Stimulated activated CD4-positive, alpha-beta T cell treated with anti-CD3 and anti-CD28 coated beads, Interleukin-12 subunit alpha, Interleukin-12 subunit beta, amount 100 ng/mL, for 4 hours (primary cell): ENCODE measurements at regions not wholly inside any gene's neighbourhood (a gene's known extent, or its start where the extent isn't known, plus 50 kb on each side); places are given as distances from the start of the nearest gene placed in this dataset.
"Not testable (repeated sequence)": the region's sequence is repeated elsewhere in the genome, so short reads cannot be mapped to it uniquely, and the experiment has no call there.

ENCODE experiments used
- DNase-seq: peaks from one replicate; pipeline ENCODE4 v3.0.0-alpha.2; 2020

DNA sequence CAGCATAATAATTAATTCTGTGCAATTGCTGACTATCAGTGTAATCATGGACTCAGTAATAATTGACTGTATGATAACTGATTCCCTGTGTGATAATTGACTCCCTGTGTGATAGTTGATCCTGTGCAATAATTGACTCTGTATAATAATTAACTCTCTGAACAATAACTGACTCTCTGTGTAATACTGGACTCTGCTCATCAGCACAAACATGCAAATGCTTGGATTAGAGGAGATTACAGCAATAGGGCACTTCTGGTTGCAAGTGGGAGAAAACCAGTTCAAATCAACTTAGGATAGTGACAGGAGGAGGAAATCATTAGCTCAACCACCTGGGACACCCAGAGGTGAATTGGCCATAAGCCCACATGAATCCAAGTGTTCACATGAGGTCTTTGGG is 582.1 kb downstream of the RBFOX1 start:
- DNase-seq, result no peak

DNA sequence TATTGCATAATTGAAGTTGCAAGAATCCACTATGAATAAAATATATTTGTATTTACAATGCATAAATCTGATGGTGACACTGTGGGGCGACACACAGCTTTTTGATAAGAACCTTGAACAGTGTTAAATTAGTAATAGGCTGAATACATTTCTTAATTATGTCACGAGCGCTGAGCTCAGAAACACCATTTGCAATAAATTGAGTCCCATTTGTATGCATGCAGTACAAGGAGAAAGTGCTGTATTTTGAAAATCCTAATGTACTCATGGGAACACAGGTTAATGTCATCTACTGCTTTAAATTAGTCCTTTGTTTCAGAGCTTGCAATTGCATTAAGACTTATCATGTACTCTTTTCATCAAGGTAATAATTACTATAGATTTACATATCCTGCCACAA is 579.5 kb downstream of the RBFOX1 start:
- no peak for DNase-seq

DNA sequence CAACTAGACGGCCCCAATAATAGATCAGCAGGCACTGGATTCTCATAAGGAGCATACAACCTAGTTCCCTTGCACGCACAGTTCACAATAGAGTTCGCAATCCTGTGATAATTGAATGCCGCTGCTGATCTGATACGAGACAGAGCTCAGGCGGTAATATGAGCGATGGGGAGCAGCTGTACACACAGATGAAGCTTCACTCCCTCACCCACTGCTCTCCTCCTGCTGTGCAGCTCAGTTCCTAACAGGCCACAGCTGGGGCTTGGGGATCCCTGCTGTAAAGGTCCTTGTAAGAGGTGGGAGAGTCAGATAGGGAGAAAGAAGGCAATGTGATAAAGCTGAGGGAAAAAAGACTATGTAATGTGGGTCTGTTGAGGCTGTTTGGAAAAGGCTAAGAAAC is 577.5 kb downstream of the RBFOX1 start:
- no peak for DNase-seq

DNA sequence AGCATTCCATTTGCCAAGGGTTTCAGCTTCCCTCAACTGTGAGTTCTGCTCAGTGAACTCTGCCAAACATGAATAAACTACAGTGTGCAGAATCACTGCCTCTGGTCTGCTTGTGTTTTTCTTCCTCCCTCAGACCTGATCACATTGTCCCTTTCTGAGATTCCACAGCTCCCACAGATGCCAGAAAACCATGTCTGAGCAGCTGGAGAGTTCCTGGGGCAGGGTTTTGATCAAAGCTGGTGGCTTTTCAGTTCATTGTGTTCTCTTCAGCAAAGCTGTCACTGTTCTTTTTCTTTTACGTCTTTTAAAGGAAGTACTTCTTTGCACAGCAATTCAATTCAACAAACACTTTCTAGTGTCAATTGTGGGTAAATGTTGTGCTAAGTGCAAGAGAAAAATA is 555.8 kb downstream of the RBFOX1 start:
- no peak for DNase-seq

DNA sequence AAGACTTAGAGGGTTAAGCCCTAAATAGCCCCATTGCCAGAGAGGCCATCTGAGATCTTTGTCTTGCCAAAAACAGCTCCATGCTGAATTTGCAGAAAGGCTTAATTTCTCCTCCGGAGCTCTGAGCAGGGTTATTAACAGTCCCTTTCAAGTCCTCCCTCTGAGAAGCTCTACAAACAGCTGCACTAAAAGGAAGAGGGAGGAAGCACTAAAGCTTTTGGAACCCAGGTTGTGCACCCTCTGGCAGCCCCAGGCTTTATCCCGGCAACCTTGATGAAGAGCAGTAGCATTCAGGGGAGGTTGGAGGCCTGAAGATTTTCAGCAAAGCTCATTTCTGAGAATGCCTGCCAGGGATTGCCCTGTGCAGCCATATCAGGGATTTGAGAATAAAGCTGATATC is 554.7 kb downstream of the RBFOX1 start:
- DNase-seq, result no peak

DNA sequence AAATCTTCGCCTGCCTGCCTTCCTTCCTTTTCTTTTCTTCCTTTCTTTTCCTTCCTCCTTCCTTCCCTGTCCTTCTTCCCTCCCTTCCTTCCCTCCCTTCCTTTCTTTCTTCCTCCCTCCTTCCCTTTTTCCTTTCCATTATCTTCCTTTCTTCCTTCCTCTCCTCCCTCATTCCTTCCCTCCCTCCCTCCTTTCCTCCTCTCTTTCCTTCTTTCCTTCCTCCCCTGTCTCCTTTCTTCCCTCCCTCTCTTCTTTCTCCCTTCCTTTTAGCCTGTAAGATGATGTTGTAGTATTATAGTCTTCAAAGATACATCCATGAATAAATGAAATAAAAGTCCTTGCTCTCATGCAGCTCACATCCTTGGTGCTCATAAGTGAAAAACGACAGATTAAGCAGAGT is 539.3 kb downstream of the RBFOX1 start:
- no peak for DNase-seq

DNA sequence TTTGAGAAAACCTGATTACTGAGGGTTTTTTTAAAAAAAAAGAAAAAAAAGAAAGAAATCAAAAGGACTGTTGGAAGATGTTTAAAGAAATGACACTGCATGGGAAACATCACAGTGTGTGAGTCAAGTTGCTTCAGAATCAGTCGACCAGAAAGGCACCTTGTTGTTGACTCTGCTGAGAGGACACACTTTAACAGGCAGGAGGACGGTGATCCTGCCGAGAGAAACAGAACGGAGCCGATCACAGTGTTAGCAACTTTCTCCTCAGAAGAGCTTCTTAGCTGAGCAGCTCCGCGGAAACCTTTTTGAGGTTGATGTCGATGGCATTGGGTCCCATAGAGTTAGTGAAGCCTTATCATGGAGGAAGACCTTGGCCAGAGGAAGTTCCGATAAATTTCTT is 538.7 kb downstream of the RBFOX1 start:
- DNase-seq, result no peak

DNA sequence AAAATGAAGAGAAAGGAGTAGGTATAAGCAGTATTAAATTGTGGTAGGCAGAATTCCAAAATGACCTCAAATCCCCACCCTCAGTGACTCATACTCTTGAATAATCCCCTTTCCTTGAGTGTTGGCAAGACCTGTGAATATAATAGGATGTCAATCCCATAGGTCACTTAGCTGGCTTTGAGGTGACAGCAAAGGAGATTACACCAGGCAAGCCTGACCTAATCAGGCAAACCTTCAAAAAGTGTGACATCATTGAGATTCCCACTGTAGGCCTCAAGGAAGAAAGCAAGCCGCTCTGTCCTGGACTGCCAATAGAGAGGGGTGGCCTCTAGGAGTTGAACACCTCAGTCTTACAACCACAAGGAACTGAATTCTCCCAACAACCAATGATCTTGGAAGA is 535.2 kb downstream of the RBFOX1 start:
- no peak for DNase-seq

DNA sequence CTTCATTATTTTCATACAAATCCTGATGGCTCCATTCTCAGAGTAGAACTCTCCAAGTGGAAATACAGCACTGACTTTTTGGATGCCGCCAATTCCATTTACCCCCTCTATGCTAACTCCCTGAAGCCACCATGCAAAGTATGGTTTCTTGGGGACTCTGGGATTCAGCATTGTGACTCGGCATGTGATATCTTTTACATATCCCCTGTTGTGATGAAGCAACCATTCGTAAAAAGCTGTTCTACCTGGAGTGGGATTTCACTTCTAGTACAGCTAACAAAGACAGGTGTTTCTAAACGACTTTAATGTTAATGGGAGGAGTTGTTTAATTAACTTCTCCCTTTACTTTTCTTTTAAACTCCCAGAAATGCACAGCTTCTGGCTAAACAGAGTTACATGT is 533.5 kb downstream of the RBFOX1 start:
- no peak for DNase-seq

DNA sequence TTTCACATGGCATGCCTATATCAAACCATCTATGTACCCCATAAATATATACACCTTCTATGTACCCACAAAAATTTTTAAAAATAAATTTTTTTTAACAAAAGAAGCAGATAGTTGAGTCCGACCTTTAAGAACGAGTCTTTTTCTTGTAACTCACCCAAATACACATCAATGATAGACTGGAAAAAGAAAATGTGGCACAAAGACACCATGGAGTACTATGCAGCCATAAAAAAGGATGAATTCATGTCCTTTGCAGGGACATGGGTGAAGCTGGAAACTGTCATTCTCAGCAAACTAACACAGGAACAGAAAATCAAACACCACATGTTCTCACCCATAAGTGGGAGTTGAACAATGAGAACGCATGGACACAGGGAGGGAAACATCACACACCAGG is 532.7 kb downstream of the RBFOX1 start:
- DNase-seq, result not testable (repeated sequence)

DNA sequence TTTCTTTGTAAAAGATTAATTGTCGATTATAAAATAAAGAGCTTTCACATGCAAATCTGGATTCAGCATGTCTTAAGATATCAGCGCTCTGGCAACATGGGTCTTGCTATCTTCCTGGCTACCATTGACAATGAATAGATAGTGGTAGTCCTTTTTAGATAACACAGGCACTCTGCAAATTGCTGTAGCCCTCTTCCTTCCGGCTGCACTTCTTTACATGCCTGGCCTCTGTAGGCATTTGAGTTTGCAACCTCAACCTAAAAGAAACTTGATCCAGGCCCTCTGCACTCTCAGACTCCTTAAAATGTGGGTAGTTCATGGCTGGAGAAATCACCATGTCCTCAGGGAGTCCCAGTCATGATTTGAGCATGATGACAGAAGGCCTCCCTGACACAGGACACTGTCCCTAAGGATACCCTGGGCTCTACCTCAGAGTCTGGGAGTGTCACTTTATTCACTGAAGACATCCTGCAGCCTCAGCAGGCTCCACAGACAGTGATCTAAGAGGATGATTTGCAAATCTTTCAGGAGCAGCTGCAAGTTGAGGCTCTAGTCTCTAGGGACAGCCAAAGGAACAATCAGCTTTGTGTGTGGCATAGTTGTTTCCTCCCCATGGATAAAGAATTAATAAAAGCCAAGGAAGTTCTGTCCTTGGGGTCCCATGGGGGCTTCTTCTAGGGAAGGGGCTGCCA is 529.4 kb downstream of the RBFOX1 start:
- no peak for DNase-seq

DNA sequence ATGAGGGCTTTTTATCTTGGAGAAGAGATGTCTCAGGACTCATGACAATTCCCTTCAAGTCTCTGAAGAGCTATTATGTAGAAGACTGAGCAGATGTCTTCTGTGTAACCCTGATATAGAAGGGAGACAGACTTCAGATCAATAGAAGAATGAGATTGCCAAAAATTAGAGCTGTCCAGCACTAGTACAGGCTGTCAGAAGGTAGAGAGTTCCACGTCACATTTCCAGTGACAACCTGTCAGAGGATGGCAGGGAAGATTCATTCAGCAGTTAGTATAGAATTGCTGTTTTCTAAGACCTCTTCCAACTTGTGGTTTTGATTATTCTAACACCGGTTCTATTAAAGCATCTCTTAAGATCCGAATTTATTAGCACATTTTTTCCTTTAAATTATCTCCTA is 520.6 kb downstream of the RBFOX1 start:
- no peak for DNase-seq

DNA sequence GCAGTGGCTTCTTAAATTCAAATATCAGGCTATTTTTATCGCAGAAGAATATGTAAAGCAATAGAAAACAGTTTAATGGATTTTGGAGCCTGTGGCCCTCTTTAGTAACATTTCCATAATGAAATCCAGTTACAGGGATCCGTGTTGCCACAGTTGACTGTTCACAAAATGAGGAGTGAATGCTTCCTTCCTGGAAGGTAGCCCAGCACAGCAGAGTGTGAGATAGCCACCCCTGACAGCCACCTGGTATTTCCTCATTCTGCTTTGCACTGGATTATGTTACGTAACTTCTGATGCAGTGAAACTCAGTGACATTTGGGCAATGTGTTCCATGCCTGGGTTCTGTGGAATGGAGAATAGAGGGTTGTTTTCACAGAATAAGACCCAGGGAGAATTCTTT is 517.2 kb downstream of the RBFOX1 start:
- no peak for DNase-seq

DNA sequence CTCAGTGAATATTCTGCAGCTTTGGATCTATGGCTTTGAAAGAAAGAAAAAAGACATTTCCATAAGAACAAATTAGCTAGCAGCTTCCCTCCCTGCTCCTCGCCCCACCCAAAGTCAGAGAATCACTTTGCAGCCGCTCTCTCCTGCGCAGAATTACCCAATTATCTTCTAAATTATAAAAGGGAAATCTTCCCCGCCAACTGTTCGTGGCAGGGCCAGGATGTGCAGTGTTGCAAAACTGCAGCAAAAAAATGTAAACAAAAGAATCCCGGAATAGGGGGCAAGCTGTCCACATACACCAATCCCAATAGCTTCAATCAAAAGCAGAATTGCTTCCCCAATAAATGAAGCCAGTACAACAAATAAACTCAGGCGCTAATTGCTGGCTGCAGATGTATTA is 510.6 kb downstream of the RBFOX1 start:
- no peak for DNase-seq

DNA sequence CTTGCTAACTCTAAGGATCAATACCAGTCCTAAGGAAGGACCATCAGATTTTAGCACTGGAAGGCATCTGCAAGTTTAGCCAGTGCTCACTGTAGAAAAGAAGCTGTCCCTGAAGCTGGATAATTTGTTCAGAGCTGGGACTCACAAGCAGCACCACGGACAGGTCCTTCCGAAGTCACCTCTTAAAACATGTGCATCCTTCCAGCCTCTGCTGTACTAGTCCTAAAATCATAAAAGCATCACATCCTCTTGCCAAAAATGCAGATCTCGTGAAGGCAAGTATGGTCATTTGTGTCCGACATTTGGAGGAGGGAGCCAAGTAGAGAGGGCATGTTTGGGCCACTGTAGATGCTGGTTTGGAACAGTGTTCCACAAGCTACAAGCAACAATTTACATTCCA is 506.9 kb downstream of the RBFOX1 start:
- DNase-seq, result no peak

DNA sequence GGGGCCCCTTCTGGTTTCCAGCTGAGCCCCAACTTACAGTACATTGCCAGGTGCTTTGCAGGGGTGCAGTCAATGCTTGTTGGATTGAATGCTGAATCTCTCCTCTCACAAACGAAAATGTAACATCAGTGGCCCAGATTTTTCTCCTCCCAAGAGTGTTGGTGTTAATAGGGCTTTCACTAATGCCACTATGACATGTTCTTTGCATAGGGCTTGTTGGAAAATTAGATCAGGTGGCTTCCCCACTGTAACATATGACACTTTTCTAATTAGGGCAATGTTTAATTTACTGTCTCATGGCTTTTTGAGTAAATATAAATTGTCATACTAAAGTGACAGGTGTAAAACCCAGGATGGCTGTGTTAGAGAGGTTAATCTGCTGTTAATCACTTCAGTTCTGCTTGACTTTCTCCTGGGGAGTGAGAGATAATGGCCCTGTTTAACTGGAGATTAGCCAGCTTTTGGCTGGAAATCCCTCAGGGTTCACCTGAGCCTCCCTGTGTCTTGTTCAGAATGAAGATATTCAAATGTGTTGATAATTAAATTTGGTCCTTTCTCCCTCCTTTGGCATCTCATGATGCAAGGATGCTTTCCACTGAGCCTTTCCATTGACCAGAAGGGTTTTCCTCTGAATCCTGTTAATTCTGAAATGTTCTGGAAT is 502.3 kb downstream of the RBFOX1 start:
- no peak for DNase-seq

DNA sequence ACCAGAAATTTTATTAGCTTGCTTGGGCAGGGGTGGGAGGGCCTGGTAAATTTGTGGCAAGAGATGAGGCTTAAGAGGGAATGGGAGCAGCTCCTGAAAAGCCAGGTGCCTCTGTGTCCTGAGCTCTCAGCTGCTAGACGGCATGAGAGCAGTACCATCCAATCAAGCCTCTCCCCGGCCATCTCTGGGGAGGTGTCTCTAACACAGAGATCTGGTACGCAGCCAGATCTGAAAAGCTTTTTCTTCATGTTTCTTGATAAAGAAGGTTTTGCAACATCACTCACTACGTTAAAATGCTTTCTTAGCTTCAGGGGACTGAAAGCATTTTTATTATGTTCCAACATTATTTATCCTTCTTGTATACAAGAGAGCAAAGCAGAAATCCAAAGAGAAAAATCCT is 488.2 kb downstream of the RBFOX1 start:
- no peak for DNase-seq

DNA sequence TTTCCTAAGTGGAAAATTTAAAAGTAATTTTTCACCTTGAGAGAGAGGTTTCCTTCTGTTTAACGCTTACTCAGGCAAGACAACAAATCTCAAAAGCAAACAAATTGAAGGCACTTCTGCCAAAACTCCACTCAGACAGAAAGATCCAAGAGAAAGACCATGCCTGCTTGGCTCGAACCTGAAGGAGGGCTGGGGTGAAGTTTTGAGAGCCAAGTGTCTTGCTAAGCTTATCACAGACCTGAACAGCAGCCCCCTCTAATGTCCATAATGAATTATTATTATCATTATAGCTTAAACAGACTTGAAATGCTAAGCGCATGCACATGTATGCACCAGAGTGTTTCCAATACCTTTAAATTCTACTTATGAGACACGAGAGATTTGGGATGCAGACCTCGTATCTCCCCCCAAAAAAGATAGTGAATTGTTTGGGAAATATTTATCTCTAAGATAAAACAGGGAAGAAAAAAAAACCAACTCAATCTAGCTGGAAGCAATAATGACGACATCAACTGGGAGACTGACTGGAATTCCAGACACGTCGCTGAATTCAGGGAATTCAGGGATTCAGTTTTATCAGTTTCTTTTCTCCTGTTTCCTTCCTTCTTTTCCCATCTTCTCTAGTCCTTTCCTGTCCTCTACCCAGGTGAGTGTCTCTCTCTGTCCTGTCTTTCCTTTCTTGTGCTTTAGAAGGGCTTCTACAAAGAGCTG is 473.2 kb downstream of the RBFOX1 start:
- no peak for DNase-seq

DNA sequence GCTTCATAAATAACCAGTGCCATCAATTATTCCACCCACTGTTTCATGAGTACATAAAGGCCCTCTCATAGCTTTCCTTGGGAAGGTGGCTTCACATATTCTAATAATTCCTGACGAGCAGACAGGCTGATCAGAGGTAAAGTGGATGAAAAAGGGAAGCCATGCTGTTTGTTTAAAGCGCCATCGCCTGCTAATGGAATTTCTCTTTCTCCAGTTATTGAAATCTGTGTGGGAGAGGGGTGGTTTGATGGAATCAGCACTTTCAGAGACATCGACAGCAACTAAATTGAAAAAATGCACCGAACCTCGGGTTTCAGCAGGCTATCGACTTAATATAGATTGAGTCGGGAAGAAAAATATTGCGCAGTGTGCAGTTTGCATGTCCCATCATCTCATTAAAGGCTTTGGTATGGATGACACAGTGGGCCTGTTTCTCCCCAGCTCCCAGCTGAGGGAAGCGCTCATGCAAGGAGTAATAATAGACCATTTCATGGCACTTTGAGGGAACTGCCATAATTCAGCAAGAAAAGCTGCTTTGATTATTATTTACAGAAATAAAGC is 472.1 kb downstream of the RBFOX1 start:
- DNase-seq, result no peak

DNA sequence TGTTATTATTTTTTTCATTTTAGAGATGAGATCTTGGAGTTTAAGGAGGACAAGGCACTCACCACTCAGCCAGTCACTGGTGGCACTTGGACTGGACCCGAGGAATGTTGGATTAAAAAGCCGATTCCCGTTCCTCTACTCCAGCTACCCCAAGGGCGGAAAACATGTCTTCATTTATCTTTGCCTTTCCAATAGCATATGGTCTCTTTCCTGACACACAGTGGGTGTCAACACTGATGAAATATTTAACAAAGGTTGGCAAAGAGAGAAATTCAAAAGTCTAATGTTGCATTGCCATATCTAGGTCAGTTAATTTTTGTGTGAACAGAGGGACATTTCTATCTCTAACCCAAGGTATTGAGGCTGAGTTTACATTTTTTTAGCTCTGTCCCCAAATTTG is 459.7 kb downstream of the RBFOX1 start:
- no peak for DNase-seq

DNA sequence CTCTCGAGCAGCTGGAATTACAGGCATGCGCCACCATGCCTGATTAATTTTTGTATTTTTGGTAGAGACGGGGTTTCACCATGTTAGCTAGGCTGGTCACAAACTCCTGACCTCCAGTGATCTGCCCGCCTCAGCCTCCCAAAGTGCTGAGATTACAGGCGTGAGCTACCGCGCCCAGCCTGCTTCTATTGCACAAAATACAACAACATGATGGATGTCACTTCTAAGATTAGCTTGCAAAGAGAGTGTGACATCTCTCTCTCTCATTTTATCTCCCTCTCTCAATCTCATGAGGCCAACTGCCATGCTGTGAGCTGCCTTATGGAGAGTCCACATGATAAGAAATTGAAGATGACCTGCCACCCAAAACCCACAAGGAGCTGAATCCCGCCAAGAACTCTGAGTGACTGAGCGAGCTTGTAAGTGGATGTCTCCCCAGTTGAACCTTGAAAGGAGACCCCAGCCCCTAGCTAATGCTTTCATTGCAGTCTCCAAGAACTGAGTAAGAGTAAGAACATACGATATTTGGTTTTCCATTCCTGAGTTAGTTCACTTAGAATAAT is 458.5 kb downstream of the RBFOX1 start:
- no peak for DNase-seq

DNA sequence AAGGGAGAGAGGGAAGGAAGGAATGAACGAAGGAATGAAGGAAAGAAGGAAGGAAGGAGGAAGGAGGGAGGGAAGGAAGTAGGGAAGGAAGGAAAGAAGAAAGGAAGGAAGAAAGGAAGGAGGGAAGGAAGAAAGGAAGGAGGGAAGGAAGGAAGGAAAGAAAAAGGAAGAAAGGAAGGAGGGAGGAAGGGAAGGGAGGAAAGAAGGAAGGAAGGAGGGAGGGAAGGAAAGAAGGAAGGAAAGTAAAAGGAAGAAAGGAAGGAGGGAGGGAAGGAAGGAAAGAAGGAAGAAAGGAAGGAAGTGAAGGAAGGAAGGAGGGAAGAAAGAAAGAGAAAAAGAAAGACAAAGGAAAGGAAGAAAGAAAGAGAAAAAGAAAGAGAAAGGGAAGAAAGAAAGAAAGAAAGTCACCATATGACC is 442.4 kb downstream of the RBFOX1 start:
- DNase-seq, result no peak

DNA sequence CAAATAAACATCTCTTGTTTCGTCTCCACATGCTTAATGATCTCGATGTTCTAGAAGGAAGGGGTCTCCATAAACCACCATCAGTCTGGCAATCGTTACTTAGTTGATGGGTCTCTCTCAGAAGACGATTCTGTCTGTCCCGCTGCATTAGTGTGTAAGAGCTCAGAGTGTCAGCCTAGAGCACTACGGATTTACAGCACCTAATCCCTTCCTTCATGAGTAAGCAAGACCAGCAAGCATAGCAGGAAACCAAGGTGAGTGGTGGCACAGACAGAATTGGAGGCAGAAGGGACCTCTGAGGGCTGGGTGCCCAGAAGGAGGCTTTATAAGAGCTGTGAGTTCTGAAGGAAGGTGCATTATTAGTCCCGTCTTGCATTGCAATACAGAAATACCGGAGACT is 440.1 kb downstream of the RBFOX1 start:
- DNase-seq, result no peak

DNA sequence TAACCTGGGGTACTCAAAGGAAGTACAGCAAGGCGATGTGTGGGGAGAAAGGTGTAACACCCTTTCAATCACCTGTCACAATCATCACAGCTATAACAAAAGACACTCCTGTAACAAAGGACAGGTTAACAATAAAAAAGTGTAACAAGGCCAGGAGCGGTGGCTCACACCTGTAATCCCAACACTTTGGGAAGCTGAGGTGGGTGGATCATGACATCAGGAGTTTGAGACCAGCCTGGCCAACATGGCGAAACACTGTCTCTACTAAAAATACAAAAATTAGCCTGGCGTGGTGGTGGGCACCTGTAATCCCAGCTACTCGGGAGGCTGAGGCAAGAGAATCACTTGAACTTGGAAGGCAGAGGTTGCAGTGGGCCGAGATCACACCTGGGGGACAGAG is 436.4 kb downstream of the RBFOX1 start:
- DNase-seq, result not testable (repeated sequence)
